NCI-H2107 treated with DMSO at 0.1 percent for 48 hours (cell line): ENCODE measurements at regions not wholly inside any gene's neighbourhood (a gene's known extent, or its start where the extent isn't known, plus 50 kb on each side); places are given as distances from the start of the nearest gene placed in this dataset.

Experiments used
- DNase-seq: peaks from one replicate; lab custom pipeline; 2025; ENCODE audit not compliant: unreplicated experiment; lab: John Stamatoyannopoulos, UW

DNA sequence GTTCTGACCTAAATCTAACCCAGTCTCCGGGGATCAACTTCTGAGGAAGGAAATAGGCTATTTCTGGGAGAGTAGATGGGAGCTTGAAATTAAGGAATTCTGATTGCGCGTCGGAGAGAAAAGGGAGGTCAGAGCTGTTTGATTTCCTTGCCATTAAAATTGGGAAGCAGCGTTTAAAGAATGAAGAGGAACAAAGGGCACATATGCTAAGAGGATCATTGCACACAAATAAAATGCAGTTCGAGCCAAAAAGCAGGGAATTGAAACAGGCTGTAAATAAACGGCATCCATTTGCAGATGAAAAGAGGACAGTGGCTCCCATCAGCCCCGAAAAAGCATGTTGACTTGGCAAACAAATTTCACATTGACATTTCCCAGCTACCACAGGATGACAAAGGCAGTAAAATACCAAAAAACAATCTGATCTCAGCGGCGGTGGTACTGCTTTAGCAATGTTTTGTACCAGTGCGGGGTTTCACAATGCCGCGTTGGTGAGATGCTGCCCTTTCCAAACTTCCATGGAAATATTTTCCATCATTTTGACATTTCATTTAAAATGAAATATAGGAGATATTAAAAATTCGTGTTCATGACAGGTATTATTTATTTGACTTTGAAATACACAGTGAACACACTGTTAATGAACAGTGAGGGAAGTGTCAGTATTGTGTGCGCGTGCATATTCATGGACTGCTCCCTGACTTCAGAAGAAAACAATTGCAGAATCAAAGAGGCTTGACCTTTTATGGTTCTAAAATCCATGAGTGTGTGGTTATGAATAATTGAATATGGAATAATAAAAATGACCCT, 108.8 kb downstream of the SQOR start:
- no peak for DNase-seq

DNA sequence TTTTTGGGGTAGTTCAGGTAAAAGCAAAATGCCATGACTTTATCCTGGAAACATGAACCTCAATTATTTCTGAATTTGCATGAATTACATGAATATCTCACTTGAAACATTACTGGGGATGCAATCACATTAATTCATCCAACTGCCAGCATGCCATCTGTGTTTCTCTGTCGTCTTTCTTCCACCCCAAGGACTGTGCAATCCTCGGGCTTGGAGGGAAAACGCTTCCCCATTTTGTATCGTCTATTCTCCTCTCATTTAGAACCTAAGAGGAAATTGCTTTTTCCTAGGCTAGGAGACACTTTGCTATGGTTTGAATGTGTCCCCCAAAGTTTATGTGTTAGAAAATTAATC, 109.4 kb downstream of the SQOR start:
- no peak for DNase-seq

GRCh38 chr15:45747426-45747825, 112.6 kb downstream of the SQOR start:
- no peak for DNase-seq

DNA sequence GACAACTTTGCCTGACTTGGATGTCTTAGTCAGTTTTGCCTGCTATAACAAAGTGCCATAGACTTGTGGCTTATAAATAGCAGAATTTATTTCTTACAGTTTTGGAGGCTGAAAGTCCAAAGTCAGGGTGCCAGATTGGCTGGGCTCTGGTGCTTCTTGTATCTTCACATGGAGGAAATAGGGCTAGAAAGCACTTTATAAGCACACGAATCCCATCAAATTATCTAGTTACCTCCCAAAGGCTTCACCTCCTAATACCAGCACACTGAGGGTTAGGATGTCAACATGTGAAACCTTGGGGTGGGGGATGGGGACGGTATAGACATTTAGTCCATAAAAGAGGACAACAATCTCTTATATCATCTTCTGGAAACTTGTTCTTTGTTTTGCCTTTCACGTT, 116.8 kb downstream of the SQOR start:
- DNase-seq = no peak

DNA sequence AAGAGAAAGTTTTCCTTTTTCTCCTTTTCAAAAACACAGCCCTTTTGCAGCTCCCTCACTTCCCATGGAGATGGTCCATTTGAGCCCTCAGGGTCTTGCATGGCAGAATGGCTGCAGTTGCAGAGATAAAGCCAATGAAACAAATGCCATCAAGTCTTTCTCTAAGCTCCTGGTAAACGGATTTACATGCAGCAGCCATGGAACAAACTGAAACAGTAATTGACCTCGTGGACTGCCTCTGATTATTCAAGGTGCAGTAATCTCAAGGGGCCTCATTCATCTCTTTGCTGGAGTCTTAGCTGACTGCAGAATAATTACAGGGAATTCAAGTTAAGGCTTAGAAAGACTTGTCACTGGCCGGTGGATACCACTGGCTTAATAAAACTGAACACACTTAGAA, 125.1 kb downstream of the SQOR start:
- no peak for DNase-seq

- DNase-seq = no peak
These were observed 127.9 kb downstream of the SQOR start for GRCh38 chr15:45762726-45763125.

- no peak for DNase-seq
These were observed 128.5 kb downstream of the SQOR start for GRCh38 chr15:45763170-45763869.

DNA sequence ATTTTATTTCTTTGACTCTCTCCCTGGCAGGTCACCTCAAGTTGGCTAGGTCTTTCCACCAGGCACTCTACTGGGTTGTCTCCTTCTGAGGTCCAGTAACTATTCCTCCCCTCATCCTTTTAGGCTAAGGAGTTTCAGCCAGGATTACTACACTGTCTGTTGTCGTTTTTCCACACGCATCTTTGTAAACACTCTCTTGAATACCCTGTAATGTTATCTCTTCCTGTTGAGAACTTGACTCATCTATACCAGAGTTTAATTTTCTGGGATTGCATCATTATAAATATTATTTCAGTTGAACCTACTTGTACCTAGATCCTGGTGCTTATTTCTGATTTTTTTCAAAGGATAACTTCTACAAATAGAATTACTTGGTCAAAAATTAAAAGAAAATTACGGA, 138.3 kb downstream of the SQOR start:
- no peak for DNase-seq

DNA sequence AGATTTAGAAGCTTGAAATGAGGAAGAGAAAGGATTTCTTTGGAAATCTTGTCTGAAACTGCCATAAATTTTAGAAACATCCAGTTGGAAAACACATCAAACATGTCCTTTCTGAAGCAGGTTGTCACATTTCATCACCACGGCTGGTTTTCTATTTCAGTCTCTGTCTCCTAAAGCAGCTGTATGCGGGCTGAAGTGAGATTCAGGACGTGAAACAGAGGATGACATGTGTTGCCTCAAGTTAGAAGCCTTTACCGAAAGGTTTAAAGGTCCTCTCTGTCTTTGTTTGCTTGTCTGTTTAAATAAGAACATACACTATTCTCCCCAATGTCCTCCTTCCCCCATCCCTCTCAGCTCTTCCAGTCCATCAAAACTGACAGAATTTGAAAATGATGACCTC, 141.9 kb downstream of the SQOR start:
- no peak for DNase-seq

GRCh38 chr15:45777781-45778180, 143.0 kb downstream of the SQOR start:
- DNase-seq = no peak

GRCh38 chr15:45780352-45780751, 145.5 kb downstream of the SQOR start:
- no peak for DNase-seq

DNA sequence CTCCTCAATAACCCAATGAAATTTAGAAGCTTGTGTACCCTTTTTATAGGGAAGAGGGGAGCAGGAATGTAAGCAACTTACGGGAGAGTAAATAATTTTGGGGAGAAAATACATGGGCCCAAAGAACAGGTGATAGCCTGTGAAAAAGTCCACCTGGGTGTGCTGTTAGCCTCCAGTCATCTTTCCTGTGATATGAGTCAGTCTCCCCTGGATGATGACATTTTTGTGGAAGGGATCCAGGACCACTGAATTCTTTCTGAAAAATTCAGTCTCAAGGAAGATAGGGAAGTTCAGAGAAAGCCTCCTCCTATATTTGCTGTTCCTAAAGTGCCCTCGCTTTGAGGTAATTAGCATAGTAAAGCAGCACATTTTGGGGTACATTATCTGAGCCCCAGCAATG, 149.8 kb downstream of the SQOR start:
- no peak for DNase-seq

DNA sequence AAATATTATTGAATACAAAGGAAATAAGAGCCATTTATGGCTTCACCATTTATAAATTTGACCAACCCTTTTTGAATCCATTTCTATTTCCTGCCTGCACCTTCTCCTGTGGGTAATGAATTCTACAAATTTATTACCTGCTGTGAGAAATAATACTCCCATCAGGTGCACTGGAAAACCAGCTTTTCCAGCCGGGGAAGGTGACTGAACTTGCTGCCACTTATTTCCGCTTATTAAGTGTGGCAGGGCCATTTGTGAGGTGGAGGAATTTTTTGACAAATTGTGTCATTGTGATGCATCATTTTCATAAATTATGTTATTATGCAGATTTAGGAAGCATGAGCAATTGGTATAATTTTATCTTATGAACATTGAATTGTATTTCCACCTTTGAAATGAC, 151.1 kb downstream of the SQOR start:
- no peak for DNase-seq

- DNase-seq = peak; percentile 2
These were observed 155.6 kb downstream of the SQOR start for GRCh38 chr15:45790325-45790943.

GRCh38 chr15:45794304-45794703, 159.5 kb downstream of the SQOR start:
- no peak for DNase-seq

DNA sequence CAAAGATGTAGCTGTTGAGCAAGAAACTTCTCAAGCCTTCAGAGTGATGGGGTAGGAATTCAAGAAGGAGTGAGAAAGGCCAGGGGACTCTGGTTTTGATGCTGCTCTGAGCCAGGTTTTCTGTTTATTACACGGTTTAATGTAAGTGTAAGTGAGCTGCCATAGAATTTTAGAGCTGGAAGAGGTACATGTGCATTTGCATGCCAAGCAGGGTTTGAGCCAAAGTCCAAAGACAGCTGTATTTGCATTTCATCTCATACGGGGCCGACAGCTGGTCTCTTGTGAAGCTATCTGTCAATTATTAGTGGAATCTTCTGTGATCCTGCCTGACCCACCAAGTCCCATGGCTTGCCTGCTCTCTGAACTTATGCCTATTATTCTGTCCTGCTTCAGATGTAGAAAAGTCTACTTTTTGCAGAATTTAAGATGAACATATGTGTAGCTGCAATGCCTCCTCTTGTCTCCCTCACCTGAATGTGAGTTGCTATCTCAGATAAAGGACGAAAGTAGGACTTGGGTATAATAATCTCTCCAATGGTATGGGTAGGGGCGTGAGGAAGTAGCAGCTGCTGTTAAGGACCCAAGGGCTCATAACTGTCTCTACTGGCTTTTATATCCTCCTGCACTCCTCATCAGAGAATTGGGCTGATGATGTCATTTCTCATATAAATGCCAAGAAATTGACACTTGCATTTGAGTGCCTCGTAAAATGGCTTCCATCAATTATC, 160.0 kb downstream of the SQOR start:
- no peak for DNase-seq

- peak; percentile 72 for DNase-seq
These were observed 160.7 kb downstream of the SQOR start for GRCh38 chr15:45795440-45796069.

- no peak for DNase-seq
These were observed 161.6 kb downstream of the SQOR start for GRCh38 chr15:45796433-45796832.

- DNase-seq = no peak
These were observed 164.7 kb downstream of the SQOR start for GRCh38 chr15:45799508-45799907.

DNA sequence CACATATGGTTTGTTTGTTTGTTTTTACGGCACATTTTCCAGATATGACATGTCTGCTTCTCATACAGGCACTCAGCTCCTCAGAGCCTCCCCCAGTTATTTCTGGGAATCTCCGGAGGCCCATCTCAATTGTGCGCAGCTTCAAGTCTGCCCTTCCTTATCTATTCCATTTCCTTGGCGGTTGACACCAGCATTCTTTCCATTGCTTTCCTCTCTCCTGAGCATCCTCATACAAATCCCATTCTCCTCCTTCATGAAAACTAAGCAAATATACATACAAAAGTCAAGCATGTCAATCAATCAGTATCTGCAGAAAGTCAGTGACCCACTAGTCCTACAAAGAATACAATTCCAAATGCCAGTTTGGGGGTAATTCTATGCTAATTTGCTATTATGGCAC, 166.7 kb downstream of the SQOR start:
- no peak for DNase-seq

- peak; percentile 72 for DNase-seq
These were observed 167.3 kb downstream of the SQOR start for GRCh38 chr15:45802140-45802539.
